Neural progenitor cell (in vitro differentiated cells): ENCODE measurements at regions not wholly inside any gene's neighbourhood (a gene's known extent, or its start where the extent isn't known, plus 50 kb on each side); places are given as distances from the start of the nearest gene placed in this dataset.

Experiments used
- CTCF ChIP-seq: fragments of 200-600 bp; sonication (generic); IDR thresholded peaks from 2 replicates; pipeline ENCODE4 v1.5.1; 2017; ENCODE audit warnings: antibody characterized with exemption, mild to moderate bottlenecking
- EZH2phosphoT487 ChIP-seq: fragments of 200-600 bp; sonication (generic); IDR thresholded peaks from 2 replicates; pipeline ENCODE4 v1.6.1; 2017; ENCODE audit warnings: antibody characterized with exemption

GRCh38 chr15:38625886-38626285 is 61.3 kb upstream of the RASGRP1 start:
- TF ChIP-seq CTCF = no peak
- TF ChIP-seq EZH2phosphoT487 = no peak
